ENCODE measurements at regions not wholly inside any gene's neighbourhood (a gene's known extent, or its start where the extent isn't known, plus 50 kb on each side); places are given as distances from the start of the nearest gene placed in this dataset.

DNA sequence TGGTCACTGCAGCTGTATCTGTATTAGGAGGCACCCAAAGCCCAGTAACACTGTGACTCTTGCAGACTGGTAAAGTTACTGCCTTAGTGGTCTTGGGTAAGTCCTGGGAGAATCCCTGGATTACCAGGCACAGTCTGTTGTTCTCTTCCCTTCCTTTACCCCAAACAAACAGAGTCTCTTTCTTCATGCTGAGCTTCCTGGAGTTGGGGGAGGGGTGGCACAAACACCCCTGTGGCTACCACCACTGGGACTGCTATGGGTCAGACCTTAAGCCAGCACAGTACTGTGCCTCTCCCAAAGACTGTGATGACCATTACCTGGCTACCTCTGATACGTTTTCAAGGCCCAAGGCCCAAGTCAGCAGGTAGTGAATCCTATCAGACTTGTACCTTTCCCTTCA lies 59.9 kb upstream of the FAM3C start:
- Mint-ChIP-seq H3K27me3 (no peaks in the 10 kb centered on the region), H3K27ac (no peak overlapping the region), H3K4me3 (no peak overlapping the region), H3K36me3 (no peaks in the 10 kb centered on the region), H3K9me3 (no peaks in the 10 kb centered on the region), H3K4me1 (ENCODE audit: unreplicated experiment) (no peaks in the 10 kb centered on the region)
- TF ChIP-seq, protein P1, sequence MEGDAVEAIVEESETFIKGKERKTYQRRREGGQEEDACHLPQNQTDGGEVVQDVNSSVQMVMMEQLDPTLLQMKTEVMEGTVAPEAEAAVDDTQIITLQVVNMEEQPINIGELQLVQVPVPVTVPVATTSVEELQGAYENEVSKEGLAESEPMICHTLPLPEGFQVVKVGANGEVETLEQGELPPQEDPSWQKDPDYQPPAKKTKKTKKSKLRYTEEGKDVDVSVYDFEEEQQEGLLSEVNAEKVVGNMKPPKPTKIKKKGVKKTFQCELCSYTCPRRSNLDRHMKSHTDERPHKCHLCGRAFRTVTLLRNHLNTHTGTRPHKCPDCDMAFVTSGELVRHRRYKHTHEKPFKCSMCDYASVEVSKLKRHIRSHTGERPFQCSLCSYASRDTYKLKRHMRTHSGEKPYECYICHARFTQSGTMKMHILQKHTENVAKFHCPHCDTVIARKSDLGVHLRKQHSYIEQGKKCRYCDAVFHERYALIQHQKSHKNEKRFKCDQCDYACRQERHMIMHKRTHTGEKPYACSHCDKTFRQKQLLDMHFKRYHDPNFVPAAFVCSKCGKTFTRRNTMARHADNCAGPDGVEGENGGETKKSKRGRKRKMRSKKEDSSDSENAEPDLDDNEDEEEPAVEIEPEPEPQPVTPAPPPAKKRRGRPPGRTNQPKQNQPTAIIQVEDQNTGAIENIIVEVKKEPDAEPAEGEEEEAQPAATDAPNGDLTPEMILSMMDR (conservative IDR thresholded peaks at IDR 0.05), result no peak
- no peak for DNase-seq (ENCODE audit: extremely low spot score, unreplicated experiment)

DNA sequence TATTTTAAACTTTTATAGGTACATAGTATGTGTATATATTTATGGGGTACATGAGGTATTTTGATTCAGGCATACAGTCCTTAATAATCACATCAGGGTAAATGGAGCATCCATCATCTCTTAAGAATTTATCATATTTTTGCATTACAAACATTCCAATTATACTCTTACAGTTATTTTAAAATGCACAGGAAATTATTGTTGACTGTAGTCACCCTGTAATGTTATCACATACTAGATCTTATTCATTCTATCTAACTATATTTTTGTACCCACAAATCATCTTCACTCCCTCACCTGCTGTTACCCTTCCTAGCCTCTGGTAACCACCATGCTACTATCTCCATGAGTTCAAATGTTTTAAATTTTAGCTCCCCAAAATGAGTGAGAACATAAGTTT lies 56.3 kb upstream of the FAM3C start:
- no peak overlapping the region for H3K27ac Mint-ChIP-seq
- DNase-seq (ENCODE audit: extremely low spot score, unreplicated experiment), result no peak
- no peaks in the 10 kb centered on the region for H3K27me3 Mint-ChIP-seq
- TF ChIP-seq, protein P1 (conservative IDR thresholded peaks at IDR 0.05), result no peak
- no peak overlapping the region for H3K4me3 Mint-ChIP-seq
- H3K36me3 Mint-ChIP-seq, result no peaks in the 10 kb centered on the region
- no peaks in the 10 kb centered on the region for H3K4me1 Mint-ChIP-seq (ENCODE audit: unreplicated experiment)
- no peaks in the 10 kb centered on the region for H3K9me3 Mint-ChIP-seq

DNA sequence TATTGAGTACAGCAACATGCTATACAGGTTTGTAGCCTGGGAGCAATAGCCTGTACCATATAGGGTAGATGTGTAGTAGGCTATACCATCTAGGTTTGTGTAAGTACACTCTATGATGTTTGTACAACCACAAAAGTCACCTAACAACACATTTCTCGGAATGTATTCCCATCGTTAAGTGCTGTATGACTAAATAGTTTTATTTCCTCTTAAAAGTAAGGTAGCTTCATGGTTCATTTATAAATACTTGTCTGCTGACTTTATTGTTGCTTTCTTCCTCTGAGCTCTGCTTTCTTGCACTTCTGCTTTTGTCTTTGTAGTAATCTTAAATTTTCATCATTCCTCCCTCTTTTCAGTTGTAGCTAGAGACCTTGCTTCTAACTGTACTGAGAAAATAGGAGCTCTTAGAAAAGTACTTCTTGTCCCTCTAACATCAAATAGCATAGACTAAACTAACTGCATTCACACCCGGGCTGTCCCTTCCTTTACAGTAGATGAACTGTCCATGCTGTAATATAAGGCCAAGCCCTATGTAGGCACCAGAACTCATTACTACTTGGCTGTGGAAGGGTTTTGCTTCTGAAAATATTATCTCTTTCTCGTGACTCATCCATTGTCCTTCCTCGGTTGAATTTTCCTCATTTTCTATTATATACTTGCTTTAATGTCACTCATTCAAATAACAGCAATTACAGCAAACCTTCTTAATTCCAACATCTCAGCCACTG lies 55.4 kb upstream of the FAM3C start:
- no peaks in the 10 kb centered on the region for H3K27me3 Mint-ChIP-seq
- DNase-seq (ENCODE audit: extremely low spot score, unreplicated experiment), result no peak
- no peaks in the 10 kb centered on the region for H3K9me3 Mint-ChIP-seq
- TF ChIP-seq, protein P1 (conservative IDR thresholded peaks at IDR 0.05), result no peak
- H3K27ac Mint-ChIP-seq, result no peak overlapping the region
- no peaks in the 10 kb centered on the region for H3K4me1 Mint-ChIP-seq (ENCODE audit: unreplicated experiment)
- no peak overlapping the region for H3K4me3 Mint-ChIP-seq
- H3K36me3 Mint-ChIP-seq, result no peaks in the 10 kb centered on the region

DNA sequence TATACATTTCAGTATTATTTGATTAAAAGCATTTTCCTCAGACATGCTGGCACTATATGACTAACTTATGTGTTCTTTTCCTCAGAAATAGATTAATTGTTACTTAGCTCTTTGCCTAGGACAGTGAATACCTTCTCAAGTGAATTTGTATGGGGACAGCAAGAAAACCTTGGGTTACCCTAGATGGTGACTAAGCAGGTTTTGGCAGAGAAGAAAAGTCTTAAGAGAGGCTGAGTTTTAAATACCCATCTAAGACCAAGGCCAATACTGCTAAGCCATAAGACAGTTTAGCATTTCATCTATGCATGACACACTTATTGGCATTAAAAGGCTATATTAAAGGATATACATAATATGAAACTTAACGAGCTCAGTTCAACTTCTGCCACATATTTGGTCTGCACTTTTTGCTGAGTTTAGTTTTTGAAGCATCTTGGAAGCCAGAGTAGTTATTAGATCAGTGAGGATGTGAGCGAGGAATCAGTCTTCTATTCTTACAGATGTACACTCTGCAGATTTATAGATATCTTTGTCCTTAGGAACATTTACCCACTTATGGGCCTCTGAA lies 54.6 kb upstream of the FAM3C start:
- TF ChIP-seq, protein P1 (conservative IDR thresholded peaks at IDR 0.05), result no peak
- H3K9me3 Mint-ChIP-seq, result no peaks in the 10 kb centered on the region
- no peaks in the 10 kb centered on the region for H3K36me3 Mint-ChIP-seq
- H3K27ac Mint-ChIP-seq, result no peak overlapping the region
- no peaks in the 10 kb centered on the region for H3K4me1 Mint-ChIP-seq (ENCODE audit: unreplicated experiment)
- H3K4me3 Mint-ChIP-seq, result no peak overlapping the region
- no peaks in the 10 kb centered on the region for H3K27me3 Mint-ChIP-seq
- no peak for DNase-seq (ENCODE audit: extremely low spot score, unreplicated experiment)

DNA sequence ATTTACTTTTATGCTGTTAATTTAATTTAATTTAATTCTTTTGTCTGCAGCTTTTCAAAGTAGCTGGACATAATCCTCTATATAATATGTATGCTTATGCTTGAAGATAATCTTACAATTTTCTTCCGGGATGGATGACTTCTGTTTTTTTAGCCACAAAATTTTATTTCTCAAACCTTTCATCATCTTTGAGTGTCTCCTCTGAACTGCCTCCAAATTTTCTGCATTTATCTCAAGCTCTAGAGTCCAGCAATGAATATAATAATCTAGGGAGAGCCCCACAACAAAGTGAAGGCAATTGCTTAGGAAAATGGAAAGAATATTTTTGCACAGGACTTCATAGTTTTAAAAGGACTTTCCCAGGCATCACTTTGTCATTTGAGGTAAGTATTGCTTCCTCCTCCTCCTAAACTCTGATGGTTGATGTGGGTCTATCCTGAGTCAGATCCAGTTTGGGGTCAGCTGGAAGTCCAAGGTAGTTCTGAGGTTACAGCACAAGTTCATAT lies 53.7 kb upstream of the FAM3C start:
- Mint-ChIP-seq H3K36me3 (no peaks in the 10 kb centered on the region), H3K27ac (no peak overlapping the region), H3K27me3 (no peaks in the 10 kb centered on the region), H3K4me1 (ENCODE audit: unreplicated experiment) (no peaks in the 10 kb centered on the region), H3K4me3 (no peak overlapping the region), H3K9me3 (no peaks in the 10 kb centered on the region)
- no peak for DNase-seq (ENCODE audit: extremely low spot score, unreplicated experiment)
- TF ChIP-seq, protein P1 (conservative IDR thresholded peaks at IDR 0.05), result no peak

All from type B pancreatic cell (in vitro differentiated cells).